ENCODE measurements at regions not wholly inside any gene's neighbourhood (a gene's known extent, or its start where the extent isn't known, plus 50 kb on each side); places are given as distances from the start of the nearest gene placed in this dataset.
"Not testable (repeated sequence)": the region's sequence is repeated elsewhere in the genome, so short reads cannot be mapped to it uniquely, and the experiment has no call there.

DNA sequence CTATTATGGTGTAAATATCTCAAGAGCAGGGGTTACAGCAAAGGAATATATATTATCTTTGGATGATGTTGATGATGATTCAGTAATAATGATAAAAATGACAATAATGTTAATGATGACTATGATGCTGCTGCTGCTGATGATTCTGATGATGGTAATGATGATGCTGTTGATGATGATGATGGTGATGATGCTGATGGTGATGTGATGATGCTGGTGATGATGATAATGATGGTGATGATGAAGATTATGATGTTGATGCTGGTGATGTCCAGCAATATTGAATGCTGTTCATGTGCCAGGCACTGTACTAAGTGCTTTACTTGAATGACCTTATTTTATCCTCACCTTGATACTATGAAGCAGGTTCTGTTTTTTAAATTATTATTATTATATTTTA is 226.0 kb upstream of the ANKH start:
- no peak for DNase-seq
- CTCF ChIA-PET (ENCODE audit: partially characterized antibody) = no interaction called here
- Mint-ChIP-seq H3K27me3 (peaks cover 0 to 5% of the 10 kb centered on the region in 2 donors), H3K9me3 (peaks cover 0 to 20% (median 6%) of the 10 kb centered on the region in 8 donors), H3K36me3 (no peaks in the 10 kb centered on the region), H3K4me1 (no peaks in the 10 kb centered on the region), H3K4me3 (no peak overlapping the region), H3K27ac (no peak overlapping the region)
- POLR2A ChIA-PET (ENCODE audit: partially characterized antibody) = no interaction called here
- no peaks in the 10 kb centered on the region for H3K27me3 ChIP-seq (ENCODE audit: insufficient read depth, low read length)
- H3K4me3 ChIP-seq (ENCODE audit: low read length in 2 of 2) = no peak overlapping the region
- H3K36me3 ChIP-seq (ENCODE audit: insufficient read depth, low read length) = no peaks in the 10 kb centered on the region
- intact Hi-C loops (cut with micrococcal nuclease) = no loop called here
- no peaks in the 10 kb centered on the region for H3K4me1 ChIP-seq (ENCODE audit: insufficient read depth, low read length)
- H3K9me3 ChIP-seq (ENCODE audit: control insufficient read depth in 1 of 2, low read length in 2 of 2) = no peaks in the 10 kb centered on the region
- no peak overlapping the region for H3K27ac ChIP-seq (ENCODE audit: low read depth, low read length)

DNA sequence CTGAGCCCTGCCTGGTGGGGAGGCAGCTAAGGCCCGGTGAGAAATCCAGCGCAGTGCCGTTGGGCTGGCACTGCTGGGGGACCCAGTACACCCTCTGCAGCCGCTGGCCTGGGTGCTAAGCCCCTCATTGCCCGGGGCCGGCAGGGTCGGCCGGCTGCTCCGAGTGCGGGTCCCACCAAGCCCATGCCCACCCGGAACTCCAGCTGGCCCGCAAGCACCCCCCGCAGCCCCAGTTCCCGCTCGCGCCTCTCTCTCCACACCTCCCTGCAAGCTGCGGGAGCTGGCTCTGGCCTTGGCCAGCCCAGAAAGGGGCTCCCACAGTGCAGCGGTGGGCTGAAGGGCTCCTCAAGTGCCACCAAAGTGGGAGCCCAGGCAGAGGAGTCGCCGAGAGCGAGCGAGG is 225.1 kb upstream of the ANKH start:
- CTCF ChIA-PET (ENCODE audit: partially characterized antibody); intact Hi-C loops (cut with micrococcal nuclease); H3K4me1 Mint-ChIP-seq: not testable (repeated sequence)

DNA sequence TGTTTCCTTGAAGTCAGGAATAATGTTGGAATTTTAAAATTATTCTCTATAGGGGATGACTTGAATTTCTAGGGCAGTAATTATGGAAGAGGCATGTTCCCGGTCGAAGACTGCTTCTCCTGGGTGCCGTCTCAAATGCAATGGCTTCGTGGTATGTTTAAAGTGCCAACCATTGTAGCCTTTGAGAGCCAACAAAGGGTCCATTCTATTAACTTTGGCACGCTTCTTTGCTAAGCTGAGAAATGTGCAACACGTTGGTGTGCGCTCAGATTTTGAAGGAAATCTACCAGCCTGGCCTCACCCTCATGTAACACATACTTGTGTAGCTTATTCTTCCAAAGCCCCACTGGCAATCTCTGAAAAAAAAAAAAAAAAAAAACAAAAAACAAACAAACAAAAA is 221.2 kb upstream of the ANKH start:
- Histone ChIP-seq H3K27ac (ENCODE audit: low read depth, low read length) (no peak overlapping the region), H3K27me3 (ENCODE audit: insufficient read depth, low read length) (no peaks in the 10 kb centered on the region), H3K4me3 (ENCODE audit: low read length in 2 of 2) (no peak overlapping the region), H3K9me3 (ENCODE audit: control insufficient read depth in 1 of 2, low read length in 2 of 2) (no peaks in the 10 kb centered on the region), H3K4me1 (ENCODE audit: insufficient read depth, low read length) (no peaks in the 10 kb centered on the region), H3K36me3 (ENCODE audit: insufficient read depth, low read length) (no peaks in the 10 kb centered on the region)
- ChIA-PET CTCF (ENCODE audit: partially characterized antibody) (no interaction called here), POLR2A (ENCODE audit: partially characterized antibody) (no interaction called here)
- Mint-ChIP-seq H3K27ac (no peak overlapping the region), H3K27me3 (peaks cover 0 to 1% of the 10 kb centered on the region in 2 donors), H3K9me3 (peaks cover 0 to 13% (median 5%) of the 10 kb centered on the region in 8 donors), H3K4me3 (no peak overlapping the region), H3K4me1 (no peaks in the 10 kb centered on the region), H3K36me3 (no peaks in the 10 kb centered on the region)
- DNase-seq = no peak
- intact Hi-C loops (cut with micrococcal nuclease) = no loop called here

More for the DNA sequence above, 225.1 kb upstream of the ANKH start:
- H3K36me3 ChIP-seq (ENCODE audit: insufficient read depth, low read length); H3K9me3 ChIP-seq (ENCODE audit: control insufficient read depth in 1 of 2, low read length in 2 of 2); H3K27me3 ChIP-seq (ENCODE audit: insufficient read depth, low read length); H3K27ac Mint-ChIP-seq; DNase-seq; H3K4me1 ChIP-seq (ENCODE audit: insufficient read depth, low read length); H3K27ac ChIP-seq (ENCODE audit: low read depth, low read length); H3K36me3 Mint-ChIP-seq; POLR2A ChIA-PET (ENCODE audit: partially characterized antibody); H3K4me3 Mint-ChIP-seq; H3K4me3 ChIP-seq (ENCODE audit: low read length in 2 of 2); H3K27me3 Mint-ChIP-seq: not testable (repeated sequence)
- H3K9me3 Mint-ChIP-seq = peaks cover 0 to 20% (median 6%) of the 10 kb centered on the region in 8 donors

DNA sequence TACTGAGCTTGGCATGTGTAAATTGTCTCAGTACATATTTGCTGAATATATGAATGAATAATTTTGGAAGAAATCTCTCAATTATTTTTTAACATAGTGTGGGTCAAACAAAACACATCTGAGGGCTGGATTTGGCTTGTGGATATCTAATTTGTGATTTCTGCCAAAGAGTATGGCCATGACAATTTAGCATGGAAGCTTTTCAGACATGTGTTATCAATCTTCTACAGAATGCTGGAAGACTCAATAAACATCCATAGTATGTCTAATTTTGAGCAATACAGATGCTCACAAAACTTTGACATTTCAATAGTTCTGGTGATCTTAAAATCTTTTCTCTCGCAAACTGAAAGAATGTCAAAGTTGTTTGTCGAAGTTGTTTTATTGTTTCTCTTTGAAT is 214.1 kb upstream of the ANKH start:
- Histone ChIP-seq H3K27ac (ENCODE audit: low read depth, low read length) (no peak overlapping the region), H3K4me3 (ENCODE audit: low read length in 2 of 2) (no peak overlapping the region), H3K9me3 (ENCODE audit: control insufficient read depth in 1 of 2, low read length in 2 of 2) (no peaks in the 10 kb centered on the region), H3K4me1 (ENCODE audit: insufficient read depth, low read length) (no peaks in the 10 kb centered on the region), H3K36me3 (ENCODE audit: insufficient read depth, low read length) (no peaks in the 10 kb centered on the region), H3K27me3 (ENCODE audit: insufficient read depth, low read length) (no peaks in the 10 kb centered on the region)
- no peaks in the 10 kb centered on the region for H3K36me3 Mint-ChIP-seq
- ChIA-PET POLR2A (ENCODE audit: partially characterized antibody) (no interaction called here), CTCF (ENCODE audit: partially characterized antibody) (no interaction called here)
- no peak for DNase-seq
- H3K27ac Mint-ChIP-seq = no peak overlapping the region
- H3K27me3 Mint-ChIP-seq = peaks cover 0 to 3% of the 10 kb centered on the region in 2 donors
- H3K4me3 Mint-ChIP-seq = no peak overlapping the region
- intact Hi-C loops (cut with micrococcal nuclease) = no loop called here
- H3K4me1 Mint-ChIP-seq = no peaks in the 10 kb centered on the region
- H3K9me3 Mint-ChIP-seq = peaks cover 0 to 8% (median 4%) of the 10 kb centered on the region in 8 donors

DNA sequence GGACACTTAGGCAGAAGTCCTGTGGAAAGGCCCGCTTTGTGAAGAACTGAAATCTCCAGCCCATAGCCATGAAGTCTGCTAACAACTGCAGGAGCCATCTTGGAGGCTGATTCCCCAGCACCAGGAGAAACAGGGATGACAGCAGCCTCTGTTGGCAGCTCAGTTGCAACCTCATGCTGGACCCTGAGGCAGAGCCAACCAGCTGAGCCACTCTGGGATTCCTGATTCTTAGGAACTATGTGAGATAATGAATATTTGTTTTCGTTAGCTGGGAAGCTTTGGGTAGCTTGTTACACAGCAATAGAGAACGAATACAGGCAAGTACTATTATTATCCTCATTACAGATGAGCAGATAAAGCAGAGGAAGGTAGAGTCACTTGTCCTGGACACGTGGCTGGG is 210.5 kb upstream of the ANKH start:
- peaks cover 0 to 3% (median 0%) of the 10 kb centered on the region in 8 donors for H3K9me3 Mint-ChIP-seq
- H3K27me3 Mint-ChIP-seq = peaks cover 6 to 8% of the 10 kb centered on the region in 2 donors
- no peak overlapping the region for H3K27ac ChIP-seq (ENCODE audit: low read depth, low read length)
- CTCF ChIA-PET (ENCODE audit: partially characterized antibody) = no interaction called here
- H3K4me1 ChIP-seq (ENCODE audit: insufficient read depth, low read length) = no peaks in the 10 kb centered on the region
- no peak overlapping the region for H3K4me3 ChIP-seq (ENCODE audit: low read length in 2 of 2)
- no peak overlapping the region for H3K4me3 Mint-ChIP-seq
- H3K36me3 ChIP-seq (ENCODE audit: insufficient read depth, low read length) = no peaks in the 10 kb centered on the region
- POLR2A ChIA-PET (ENCODE audit: partially characterized antibody) = no interaction called here
- no peaks in the 10 kb centered on the region for H3K9me3 ChIP-seq (ENCODE audit: control insufficient read depth in 1 of 2, low read length in 2 of 2)
- no peak overlapping the region for H3K27ac Mint-ChIP-seq
- no peaks in the 10 kb centered on the region for H3K36me3 Mint-ChIP-seq
- DNase-seq = no peak
- intact Hi-C loops (cut with micrococcal nuclease) = no loop called here
- H3K27me3 ChIP-seq (ENCODE audit: insufficient read depth, low read length) = no peaks in the 10 kb centered on the region
- no peaks in the 10 kb centered on the region for H3K4me1 Mint-ChIP-seq

DNA sequence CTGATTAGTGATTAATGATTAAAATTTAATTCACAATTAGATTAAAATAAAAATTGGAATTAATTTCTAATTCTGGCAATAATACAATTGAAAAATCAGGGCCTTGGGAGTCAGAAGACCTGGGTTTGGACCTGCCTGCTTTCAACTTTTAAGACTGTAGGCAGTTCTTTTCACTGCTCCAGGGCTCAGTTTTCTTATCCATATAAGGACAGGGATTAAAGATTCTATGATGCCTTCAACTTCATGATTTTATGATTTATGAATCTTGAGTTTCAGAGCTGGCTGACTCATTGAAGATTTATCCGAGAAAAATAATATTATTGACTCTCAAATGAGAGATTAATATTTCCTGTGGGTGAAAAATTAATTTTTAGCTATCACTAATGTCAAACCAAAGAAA is 208.6 kb upstream of the ANKH start:
- H3K27me3 ChIP-seq (ENCODE audit: insufficient read depth, low read length) = no peaks in the 10 kb centered on the region
- no peaks in the 10 kb centered on the region for H3K36me3 ChIP-seq (ENCODE audit: insufficient read depth, low read length)
- H3K27ac ChIP-seq (ENCODE audit: low read depth, low read length) = no peak overlapping the region
- H3K27me3 Mint-ChIP-seq = peaks cover 6 to 12% of the 10 kb centered on the region in 2 donors
- ChIA-PET POLR2A (ENCODE audit: partially characterized antibody) (no interaction called here), CTCF (ENCODE audit: partially characterized antibody) (no interaction called here)
- H3K4me1 ChIP-seq (ENCODE audit: insufficient read depth, low read length) = no peaks in the 10 kb centered on the region
- H3K4me3 Mint-ChIP-seq = no peak overlapping the region
- H3K4me3 ChIP-seq (ENCODE audit: low read length in 2 of 2) = no peak overlapping the region
- no peaks in the 10 kb centered on the region for H3K9me3 ChIP-seq (ENCODE audit: control insufficient read depth in 1 of 2, low read length in 2 of 2)
- H3K27ac Mint-ChIP-seq = no peak overlapping the region
- intact Hi-C loops (cut with micrococcal nuclease) = no loop called here
- H3K4me1 Mint-ChIP-seq = no peaks in the 10 kb centered on the region
- peaks cover 0 to 3% (median 0%) of the 10 kb centered on the region in 8 donors for H3K9me3 Mint-ChIP-seq
- no peak for DNase-seq
- no peaks in the 10 kb centered on the region for H3K36me3 Mint-ChIP-seq

DNA sequence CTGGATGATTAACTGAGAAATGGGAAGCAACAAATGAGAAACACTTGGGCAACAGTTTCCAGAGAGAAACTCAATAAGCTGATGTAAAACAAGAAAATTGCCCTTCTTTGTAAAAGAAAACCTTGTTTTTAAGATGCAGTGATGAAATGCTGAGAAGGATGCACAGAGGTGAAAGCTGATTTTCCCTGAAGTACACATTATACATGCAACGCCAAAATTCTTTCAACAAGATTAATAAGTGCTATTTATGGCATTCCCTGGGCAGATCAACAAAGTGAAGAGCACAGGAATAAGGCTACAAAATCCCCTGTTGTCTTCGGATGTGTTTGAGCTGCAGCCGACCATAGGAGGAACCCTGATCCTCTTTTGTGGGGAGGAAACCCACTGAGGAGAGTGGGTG is 208.0 kb upstream of the ANKH start:
- H3K4me3 ChIP-seq (ENCODE audit: low read length in 2 of 2) = no peak overlapping the region
- ChIA-PET CTCF (ENCODE audit: partially characterized antibody) (no interaction called here), POLR2A (ENCODE audit: partially characterized antibody) (no interaction called here)
- DNase-seq = no peak
- no peaks in the 10 kb centered on the region for H3K36me3 Mint-ChIP-seq
- H3K4me1 ChIP-seq (ENCODE audit: insufficient read depth, low read length) = no peaks in the 10 kb centered on the region
- H3K27me3 Mint-ChIP-seq = peaks cover 6 to 12% of the 10 kb centered on the region in 2 donors
- no peak overlapping the region for H3K27ac Mint-ChIP-seq
- no peaks in the 10 kb centered on the region for H3K9me3 ChIP-seq (ENCODE audit: control insufficient read depth in 1 of 2, low read length in 2 of 2)
- no peak overlapping the region for H3K4me3 Mint-ChIP-seq
- peaks cover 0 to 3% (median 0%) of the 10 kb centered on the region in 8 donors for H3K9me3 Mint-ChIP-seq
- H3K4me1 Mint-ChIP-seq = no peaks in the 10 kb centered on the region
- H3K27me3 ChIP-seq (ENCODE audit: insufficient read depth, low read length) = no peaks in the 10 kb centered on the region
- H3K27ac ChIP-seq (ENCODE audit: low read depth, low read length) = no peak overlapping the region
- intact Hi-C loops (cut with micrococcal nuclease) = no loop called here
- H3K36me3 ChIP-seq (ENCODE audit: insufficient read depth, low read length) = no peaks in the 10 kb centered on the region

DNA sequence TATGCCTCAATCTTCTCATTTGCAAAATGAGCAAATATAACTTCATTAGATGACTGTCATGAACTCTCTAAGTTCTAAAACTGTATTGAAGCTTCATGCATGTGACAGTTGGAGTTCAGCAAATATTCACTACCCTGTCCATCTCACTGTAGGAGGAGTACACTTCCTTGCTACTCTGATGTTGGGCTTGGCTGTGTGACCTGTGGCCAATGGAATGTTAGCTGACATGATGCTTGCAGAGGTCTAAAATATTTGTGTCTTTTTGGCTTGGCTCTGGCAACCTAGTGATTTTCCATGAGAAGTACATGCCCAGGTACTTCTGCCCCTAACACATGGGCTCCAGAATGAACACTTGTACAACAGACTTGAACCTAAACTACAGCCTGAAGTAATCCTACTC is 203.1 kb upstream of the ANKH start:
- H3K4me1 ChIP-seq (ENCODE audit: insufficient read depth, low read length) = no peaks in the 10 kb centered on the region
- no peak overlapping the region for H3K4me3 ChIP-seq (ENCODE audit: low read length in 2 of 2)
- no peak for DNase-seq
- Mint-ChIP-seq H3K36me3 (no peaks in the 10 kb centered on the region), H3K9me3 (peaks cover 0 to 3% (median 0%) of the 10 kb centered on the region in 8 donors), H3K4me1 (no peaks in the 10 kb centered on the region), H3K27ac (no peak overlapping the region), H3K27me3 (peaks cover 7 to 12% of the 10 kb centered on the region in 2 donors), H3K4me3 (no peak overlapping the region)
- H3K9me3 ChIP-seq (ENCODE audit: control insufficient read depth in 1 of 2, low read length in 2 of 2) = no peaks in the 10 kb centered on the region
- no peaks in the 10 kb centered on the region for H3K27me3 ChIP-seq (ENCODE audit: insufficient read depth, low read length)
- POLR2A ChIA-PET (ENCODE audit: partially characterized antibody) = no interaction called here
- intact Hi-C loops (cut with micrococcal nuclease) = no loop called here
- CTCF ChIA-PET (ENCODE audit: partially characterized antibody) = interaction anchor here (1.3 kb wide), 1 partner anchor 31 kb away, joined by 4 read pairs; no protein-coding TSS in a partner anchor
- no peak overlapping the region for H3K27ac ChIP-seq (ENCODE audit: low read depth, low read length)
- no peaks in the 10 kb centered on the region for H3K36me3 ChIP-seq (ENCODE audit: insufficient read depth, low read length)

Data from CD4-positive, alpha-beta memory T cell (primary cell).